Mesenchymal stem cell (in vitro differentiated cells and primary cell): ENCODE measurements at regions not wholly inside any gene's neighbourhood (a gene's known extent, or its start where the extent isn't known, plus 50 kb on each side); places are given as distances from the start of the nearest gene placed in this dataset.

Source experiments
- DNase-seq: peaks from one replicate; pipeline ENCODE4 v3.0.0-alpha.2; 2013
- H2AFZ ChIP-seq: one replicate; pipeline ENCODE4 v1.6.1; 2013; ENCODE audit warnings: low read depth, mild to moderate bottlenecking, control low read depth, inconsistent platforms, low read length, moderate library complexity
- H2AK5ac ChIP-seq: 2 replicates; pipeline ENCODE4 v1.6.1; 2013; ENCODE audit warnings: low read length, moderate library complexity, mild to moderate bottlenecking, inconsistent platforms; ENCODE audit not compliant: severe bottlenecking
- H2BK120ac ChIP-seq: one replicate; pipeline ENCODE4 v1.6.1; 2013; ENCODE audit warnings: low read depth, mild to moderate bottlenecking, inconsistent platforms, low read length, moderate library complexity
- H2BK12ac ChIP-seq, 2 experiments: one replicate each; pipeline ENCODE4 v1.6.1; 2013; ENCODE audit warnings: inconsistent platforms in 2 of 2, low read length in 2 of 2, mild to moderate bottlenecking in 2 of 2, moderate library complexity in 2 of 2, control low read depth in 1 of 2
- H2BK15ac ChIP-seq: one replicate; pipeline ENCODE4 v1.6.1; 2013; ENCODE audit warnings: mild to moderate bottlenecking, low read depth, inconsistent platforms; ENCODE audit not compliant: poor library complexity, severe bottlenecking
- H2BK5ac ChIP-seq: 2 replicates; pipeline ENCODE4 v1.6.1; 2013; ENCODE audit warnings: low read depth, mild to moderate bottlenecking, low read length, control low read depth, inconsistent platforms; ENCODE audit not compliant: poor library complexity, severe bottlenecking
- H3K14ac ChIP-seq, 2 experiments: one replicate each; pipeline ENCODE4 v1.6.1; 2013; ENCODE audit warnings: inconsistent platforms in 2 of 2, low read length in 2 of 2, control low read depth in 1 of 2, mild to moderate bottlenecking in 1 of 2, moderate library complexity in 1 of 2
- H3K18ac ChIP-seq, 2 experiments: one replicate each; pipeline ENCODE4 v1.6.1; 2013; ENCODE audit warnings: inconsistent platforms in 2 of 2, low read length in 2 of 2, control low read depth in 1 of 2, low read depth in 1 of 2, mild to moderate bottlenecking in 1 of 2
- H3K23ac ChIP-seq, 2 experiments: one replicate each; pipeline ENCODE4 v1.6.1; 2013; ENCODE audit warnings: inconsistent platforms in 2 of 2, low read length in 2 of 2, mild to moderate bottlenecking in 2 of 2, moderate library complexity in 2 of 2, control low read depth in 1 of 2
- H3K27ac ChIP-seq: 2 replicates; pipeline ENCODE4 v1.5.1; 2013; ENCODE audit warnings: mild to moderate bottlenecking, moderate library complexity, low read length, control low read depth, inconsistent platforms; ENCODE audit not compliant: poor library complexity, severe bottlenecking
- H3K27me3 ChIP-seq, 2 experiments: 2 replicates each; pipeline versions ENCODE4 v1.6.1 to v1.7.0; 2013; ENCODE audit warnings: low read length in 2 of 2, mild to moderate bottlenecking in 2 of 2, moderate library complexity in 2 of 2, control low read depth in 1 of 2, inconsistent platforms in 1 of 2; ENCODE audit not compliant: control insufficient read depth in 1 of 2, insufficient read depth in 1 of 2
- H3K36me3 ChIP-seq, 2 experiments: 2 replicates each; pipeline versions ENCODE4 v1.6.1 to v1.7.0; 2013; ENCODE audit warnings: low read length in 2 of 2, control low read depth in 1 of 2, inconsistent platforms in 1 of 2, low read depth in 1 of 2, mild to moderate bottlenecking in 1 of 2; ENCODE audit not compliant: insufficient read depth in 2 of 2, control insufficient read depth in 1 of 2
- H3K4ac ChIP-seq, 2 experiments: one replicate each; pipeline ENCODE4 v1.6.1; 2013; ENCODE audit warnings: inconsistent platforms in 2 of 2, low read length in 2 of 2, mild to moderate bottlenecking in 2 of 2, moderate library complexity in 2 of 2, control low read depth in 1 of 2, low read depth in 1 of 2
- H3K4me1 ChIP-seq: 2 replicates; pipeline ENCODE4 v1.6.1; 2013; ENCODE audit warnings: low read depth, low read length, control low read depth; ENCODE audit not compliant: control insufficient read depth, insufficient read depth
- H3K4me2 ChIP-seq: 2 replicates; pipeline ENCODE4 v1.6.1; 2013; ENCODE audit warnings: low read length, mild to moderate bottlenecking, inconsistent platforms; ENCODE audit not compliant: poor library complexity, severe bottlenecking
- H3K4me3 ChIP-seq, 2 experiments: 2 replicates each; pipeline versions ENCODE4 v1.5.1 to v1.7.0; 2013; ENCODE audit warnings: low read length in 2 of 2, mild to moderate bottlenecking in 2 of 2, control low read depth in 1 of 2, low read depth in 1 of 2; ENCODE audit not compliant: insufficient read depth in 1 of 2
- H3K79me1 ChIP-seq: replicated peaks from 2 replicates; pipeline ENCODE4 v1.6.1; 2013; ENCODE audit warnings: mild to moderate bottlenecking, control low read depth, low read length, inconsistent platforms; ENCODE audit not compliant: poor library complexity, severe bottlenecking
- H3K9ac ChIP-seq: 2 replicates; pipeline ENCODE4 v1.7.0; 2013; ENCODE audit warnings: mild to moderate bottlenecking, low read length, moderate library complexity
- H3K9me3 ChIP-seq: 2 replicates; pipeline ENCODE4 v1.7.0; 2013; ENCODE audit warnings: mild to moderate bottlenecking, low read length; ENCODE audit not compliant: control insufficient read depth
- H4K8ac ChIP-seq: one replicate; pipeline ENCODE4 v1.6.1; 2013; ENCODE audit warnings: inconsistent platforms, mild to moderate bottlenecking, low read length, moderate library complexity
- H4K91ac ChIP-seq: one replicate; pipeline ENCODE4 v1.6.1; 2013; ENCODE audit warnings: mild to moderate bottlenecking, low read length, inconsistent platforms
- WGBS: methylation state at CpG from one replicate; pipeline ENCODE4 v1.1.7; 2013; ENCODE audit warnings: mixed read lengths; 5-methylcytosine and 5-hydroxymethylcytosine counted together

DNA sequence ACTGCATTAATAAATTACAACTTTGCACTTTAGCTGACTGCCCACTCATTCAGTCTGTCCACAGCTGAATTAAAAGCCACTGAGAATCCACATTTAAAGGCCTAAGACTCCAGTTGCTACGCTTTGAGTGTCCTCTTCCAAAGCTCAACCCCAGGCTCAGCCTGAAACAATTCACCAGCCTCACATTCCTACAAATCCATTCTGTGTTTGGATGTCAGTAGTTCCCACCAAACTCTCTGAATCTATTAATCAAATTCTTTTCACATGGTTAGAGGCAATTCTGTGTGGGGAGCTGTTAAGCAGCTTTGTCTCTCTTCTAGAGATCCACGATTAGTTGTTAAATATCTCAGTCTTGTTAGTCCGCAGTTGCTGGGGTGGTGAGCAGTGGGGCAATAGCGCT, 116.8 kb upstream of the UBE2E2 start:
- Histone ChIP-seq H3K14ac (no peak overlapping the region), H3K27ac (no peak overlapping the region), H3K4me3 (no peak overlapping the region), H3K18ac (no peak overlapping the region), H4K8ac (no peak overlapping the region), H2AK5ac (no peak overlapping the region), H3K36me3 (no peaks in the 10 kb centered on the region), H2BK12ac (no peak overlapping the region), H3K79me1 (no peaks in the 10 kb centered on the region), H3K9ac (no peak overlapping the region), H2BK5ac (no peak overlapping the region), H3K4ac (no peak overlapping the region), H3K9me3 (no peaks in the 10 kb centered on the region), H2BK120ac (no peak overlapping the region), H2BK15ac (no peak overlapping the region), H3K27me3 (no peaks in the 10 kb centered on the region), H2AFZ (no peak overlapping the region), H4K91ac (no peak overlapping the region), H3K4me2 (no peak overlapping the region), H3K4me1 (no peaks in the 10 kb centered on the region), H3K23ac (no peak overlapping the region)
- 88% methylated on average over 4 of the region's 4 CpGs for WGBS
- no peak for DNase-seq

DNA sequence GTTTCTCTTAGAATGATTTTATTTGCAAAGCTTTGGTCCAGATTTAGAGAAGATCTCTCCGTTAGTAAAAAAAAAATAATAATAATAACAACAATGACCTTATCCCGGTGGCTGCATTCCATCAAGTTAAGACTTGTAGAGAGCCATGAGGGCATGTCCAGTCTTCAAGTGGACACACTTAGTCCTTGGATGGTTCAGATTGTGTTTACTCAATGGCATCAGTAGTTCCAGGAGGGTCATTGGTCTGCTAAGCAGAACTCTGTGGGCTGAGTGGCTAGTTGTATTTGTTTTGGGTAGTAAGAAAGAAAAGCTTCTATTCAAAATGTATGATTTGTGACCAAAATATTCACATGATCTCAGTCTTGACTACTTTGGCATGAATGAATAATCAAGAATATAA, 116.3 kb upstream of the UBE2E2 start:
- Histone ChIP-seq H3K9ac (no peak overlapping the region), H3K18ac (no peak overlapping the region), H3K4me1 (no peaks in the 10 kb centered on the region), H3K4me2 (no peak overlapping the region), H2BK120ac (no peak overlapping the region), H3K9me3 (no peaks in the 10 kb centered on the region), H3K36me3 (no peaks in the 10 kb centered on the region), H3K4ac (no peak overlapping the region), H2AK5ac (no peak overlapping the region), H2BK15ac (no peak overlapping the region), H3K4me3 (no peak overlapping the region), H3K23ac (no peak overlapping the region), H2BK5ac (no peak overlapping the region), H4K8ac (no peak overlapping the region), H4K91ac (no peak overlapping the region), H2BK12ac (no peak overlapping the region), H3K27ac (no peak overlapping the region), H3K79me1 (no peaks in the 10 kb centered on the region), H2AFZ (no peak overlapping the region), H3K14ac (no peak overlapping the region), H3K27me3 (no peaks in the 10 kb centered on the region)
- DNase-seq: no peak
- 91% methylated on average over 1 of the region's 2 CpGs for WGBS

DNA sequence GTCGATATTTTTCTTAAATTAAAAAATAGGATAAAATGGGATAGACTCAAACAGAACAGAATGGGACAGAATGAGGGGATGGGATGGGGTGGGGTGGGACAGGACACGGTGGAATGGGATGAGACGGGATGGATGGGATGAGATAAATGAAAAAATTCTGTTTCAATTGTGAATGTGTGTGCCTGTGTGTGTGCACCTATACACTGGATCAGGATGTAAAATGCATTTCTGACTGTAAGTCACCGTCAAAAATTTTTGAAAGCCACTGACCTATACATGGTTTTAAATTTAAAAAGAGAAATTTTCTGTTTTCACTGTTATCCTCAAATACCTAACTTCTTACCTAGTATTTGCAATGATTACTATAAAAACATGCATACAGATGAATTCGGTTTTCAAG, 108.7 kb upstream of the UBE2E2 start:
- Histone ChIP-seq H3K4me1 (peaks cover 1% of the 10 kb centered on the region), H3K27ac (no peak overlapping the region), H2BK120ac (no peak overlapping the region), H3K9me3 (no peaks in the 10 kb centered on the region), H3K9ac (no peak overlapping the region), H3K36me3 (no peaks in the 10 kb centered on the region), H3K79me1 (no peaks in the 10 kb centered on the region), H4K91ac (no peak overlapping the region), H2BK5ac (no peak overlapping the region), H3K23ac (no peak overlapping the region), H2BK15ac (no peak overlapping the region), H3K4me2 (no peak overlapping the region), H3K18ac (no peak overlapping the region), H3K14ac (no peak overlapping the region), H2BK12ac (no peak overlapping the region), H3K4ac (no peak overlapping the region), H2AFZ (no peak overlapping the region), H3K4me3 (no peak overlapping the region), H4K8ac (no peak overlapping the region), H2AK5ac (no peak overlapping the region), H3K27me3 (no peaks in the 10 kb centered on the region)
- 91% methylated on average over 2 of the region's 5 CpGs for WGBS
- no peak for DNase-seq

DNA sequence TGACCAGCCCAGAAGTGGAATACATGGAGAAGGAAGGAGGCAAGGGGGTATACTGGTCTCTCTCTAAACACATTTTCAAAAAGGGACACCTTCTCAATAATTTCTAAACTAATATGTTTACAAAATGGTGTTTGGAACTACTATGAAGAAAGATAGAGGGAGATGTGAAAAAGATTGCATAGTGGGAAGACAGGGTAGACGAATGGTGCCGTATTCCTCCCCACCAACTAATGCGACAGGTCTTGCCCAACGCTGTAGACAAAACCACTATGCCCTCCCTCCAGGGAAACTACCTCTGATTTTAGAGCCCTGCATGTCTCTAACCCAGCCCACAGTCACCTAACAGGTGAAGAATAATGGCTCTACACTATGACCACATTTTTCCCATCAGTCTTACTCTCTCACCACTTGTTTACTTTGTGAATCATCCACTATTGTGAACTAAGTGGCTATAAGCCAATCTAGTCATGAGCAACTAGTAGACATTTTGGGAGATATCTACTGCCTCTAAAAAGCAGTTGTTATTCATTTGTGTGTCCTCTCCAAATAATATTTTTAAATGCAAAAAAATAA, 108.2 kb upstream of the UBE2E2 start:
- Histone ChIP-seq H2BK5ac (no peak overlapping the region), H3K23ac (no peak overlapping the region), H4K91ac (no peak overlapping the region), H3K4me3 (no peak overlapping the region), H3K27ac (no peak overlapping the region), H3K9ac (no peak overlapping the region), H2AFZ (no peak overlapping the region), H3K18ac (no peak overlapping the region), H3K79me1 (no peaks in the 10 kb centered on the region), H4K8ac (no peak overlapping the region), H2AK5ac (no peak overlapping the region), H2BK15ac (no peak overlapping the region), H3K27me3 (no peaks in the 10 kb centered on the region), H3K4me1 (peaks cover 1% of the 10 kb centered on the region), H2BK12ac (no peak overlapping the region), H3K14ac (no peak overlapping the region), H3K36me3 (no peaks in the 10 kb centered on the region), H3K4ac (no peak overlapping the region), H2BK120ac (no peak overlapping the region), H3K4me2 (no peak overlapping the region), H3K9me3 (no peaks in the 10 kb centered on the region)
- peak; percentile 18 for DNase-seq
- 89% methylated on average over 4 of the region's 4 CpGs for WGBS
